ENCODE measurements at regions not wholly inside any gene's neighbourhood (a gene's known extent, or its start where the extent isn't known, plus 50 kb on each side); places are given as distances from the start of the nearest gene placed in this dataset.

DNA sequence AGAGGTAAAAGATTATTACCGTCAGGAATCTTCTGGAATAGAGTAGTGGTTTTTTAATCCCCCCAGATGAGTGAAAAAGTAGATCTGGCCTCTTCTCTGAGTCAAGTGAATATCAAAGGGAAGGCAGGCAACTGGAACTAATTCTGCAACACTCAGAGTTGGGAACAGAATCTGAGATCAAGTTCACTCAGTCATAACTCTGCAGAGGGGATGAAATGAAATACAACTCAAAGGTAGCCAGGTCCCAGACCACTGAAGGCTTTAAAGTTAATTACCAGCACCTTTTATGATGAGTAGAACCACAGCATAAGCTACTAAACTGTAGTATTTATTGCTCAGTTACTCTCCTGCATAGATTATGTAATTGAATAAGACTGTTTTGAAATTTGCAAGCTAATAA lies 455.6 kb upstream of the AKR1E2 start:
- TF ChIP-seq, protein P1, sequence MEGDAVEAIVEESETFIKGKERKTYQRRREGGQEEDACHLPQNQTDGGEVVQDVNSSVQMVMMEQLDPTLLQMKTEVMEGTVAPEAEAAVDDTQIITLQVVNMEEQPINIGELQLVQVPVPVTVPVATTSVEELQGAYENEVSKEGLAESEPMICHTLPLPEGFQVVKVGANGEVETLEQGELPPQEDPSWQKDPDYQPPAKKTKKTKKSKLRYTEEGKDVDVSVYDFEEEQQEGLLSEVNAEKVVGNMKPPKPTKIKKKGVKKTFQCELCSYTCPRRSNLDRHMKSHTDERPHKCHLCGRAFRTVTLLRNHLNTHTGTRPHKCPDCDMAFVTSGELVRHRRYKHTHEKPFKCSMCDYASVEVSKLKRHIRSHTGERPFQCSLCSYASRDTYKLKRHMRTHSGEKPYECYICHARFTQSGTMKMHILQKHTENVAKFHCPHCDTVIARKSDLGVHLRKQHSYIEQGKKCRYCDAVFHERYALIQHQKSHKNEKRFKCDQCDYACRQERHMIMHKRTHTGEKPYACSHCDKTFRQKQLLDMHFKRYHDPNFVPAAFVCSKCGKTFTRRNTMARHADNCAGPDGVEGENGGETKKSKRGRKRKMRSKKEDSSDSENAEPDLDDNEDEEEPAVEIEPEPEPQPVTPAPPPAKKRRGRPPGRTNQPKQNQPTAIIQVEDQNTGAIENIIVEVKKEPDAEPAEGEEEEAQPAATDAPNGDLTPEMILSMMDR (IDR thresholded peaks at IDR 0.05; ENCODE audit: borderline replicate concordance, extremely low read depth, low read length, poor library complexity, severe bottlenecking): no peak
- no peak for TF ChIP-seq EZH2 (IDR thresholded peaks at IDR 0.05; ENCODE audit: borderline replicate concordance, low read depth, low read length, severe bottlenecking)

Measured in DND-41 (cell line).